Astrocyte (in vitro differentiated cells and primary cell): ENCODE measurements at regions not wholly inside any gene's neighbourhood (a gene's known extent, or its start where the extent isn't known, plus 50 kb on each side); places are given as distances from the start of the nearest gene placed in this dataset.

Experiments used
- DNase-seq: peaks from one replicate; pipeline ENCODE4 v3.0.0-alpha.2; 2010; ENCODE audit warnings: low read depth
- FAIRE-seq: peaks from 2 replicates; lab custom pipeline; 2011; peaks lifted over from hg19 to GRCh38; lab: Jason Lieb, UNC
- H2AFZ ChIP-seq: 2 replicates; pipeline ENCODE4 v1.6.0; 2012; ENCODE audit warnings: low read depth, low read length, inconsistent platforms
- H3K27ac ChIP-seq: 2 replicates; pipeline ENCODE4 v1.5.1; 2011; ENCODE audit warnings: low read depth, low read length, inconsistent platforms
- H3K27me3 ChIP-seq: 2 replicates; pipeline ENCODE4 v1.6.0; 2011; ENCODE audit warnings: low read length, inconsistent platforms; ENCODE audit not compliant: insufficient read depth
- H3K36me3 ChIP-seq: 2 replicates; pipeline ENCODE4 v1.5.1; 2011; ENCODE audit warnings: low read length, inconsistent platforms; ENCODE audit not compliant: insufficient read depth
- H3K4me1 ChIP-seq: 2 replicates; pipeline ENCODE4 v1.5.1; 2011; ENCODE audit warnings: low read length, inconsistent platforms; ENCODE audit not compliant: insufficient read depth
- H3K4me2 ChIP-seq: 2 replicates; pipeline ENCODE4 v1.6.0; 2012; ENCODE audit warnings: low read length, inconsistent platforms
- H3K4me3 ChIP-seq: 2 replicates; pipeline ENCODE4 v1.5.1; 2011; ENCODE audit warnings: low read depth, mild to moderate bottlenecking, low read length, inconsistent platforms; ENCODE audit not compliant: insufficient read depth
- H3K79me2 ChIP-seq: 2 replicates; pipeline ENCODE4 v1.6.0; 2012; ENCODE audit warnings: mild to moderate bottlenecking, low read length, inconsistent platforms; ENCODE audit not compliant: insufficient read depth
- H3K9ac ChIP-seq: 2 replicates; pipeline ENCODE4 v1.6.0; 2012; ENCODE audit warnings: mild to moderate bottlenecking, low read length, inconsistent platforms
- H3K9me3 ChIP-seq: 2 replicates; pipeline ENCODE4 v1.5.1; 2012; ENCODE audit warnings: low read depth, mild to moderate bottlenecking, low read length, inconsistent platforms; ENCODE audit not compliant: insufficient read depth
- H4K20me1 ChIP-seq: 2 replicates; pipeline ENCODE4 v1.6.0; 2012; ENCODE audit warnings: low read length, inconsistent platforms; ENCODE audit not compliant: insufficient read depth
- H3K27ac Mint-ChIP-seq: one replicate; pipeline ENCODE4 v1.8.0; 2021; ENCODE audit warnings: mild to moderate bottlenecking, mixed read lengths; ENCODE audit not compliant: unreplicated experiment
- H3K27me3 Mint-ChIP-seq: one replicate; pipeline ENCODE4 v1.8.0; 2021; ENCODE audit warnings: low read depth, mixed read lengths; ENCODE audit not compliant: unreplicated experiment
- H3K36me3 Mint-ChIP-seq: one replicate; pipeline ENCODE4 v1.8.0; 2021; ENCODE audit warnings: low read depth, mixed read lengths; ENCODE audit not compliant: unreplicated experiment
- H3K4me1 Mint-ChIP-seq: one replicate; pipeline ENCODE4 v1.8.0; 2021; ENCODE audit warnings: low read depth, mixed read lengths; ENCODE audit not compliant: unreplicated experiment
- H3K4me3 Mint-ChIP-seq: one replicate; pipeline ENCODE4 v1.8.0; 2021; ENCODE audit warnings: mild to moderate bottlenecking, moderate library complexity, mixed read lengths; ENCODE audit not compliant: unreplicated experiment
- H3K9me3 Mint-ChIP-seq: one replicate; pipeline ENCODE4 v1.8.0; 2021; ENCODE audit warnings: mild to moderate bottlenecking, mixed read lengths; ENCODE audit not compliant: unreplicated experiment
- CTCF ChIP-seq: IDR thresholded peaks from 2 replicates; pipeline ENCODE4 v1.5.1; 2011; ENCODE audit warnings: low read depth, mild to moderate bottlenecking, inconsistent platforms, low read length, moderate library complexity; ENCODE audit not compliant: insufficient read depth
- EZH2 ChIP-seq: IDR thresholded peaks from 2 replicates; pipeline ENCODE4 v1.6.1; 2012; ENCODE audit warnings: mild to moderate bottlenecking, low read length, inconsistent platforms; ENCODE audit not compliant: insufficient read depth

- H3K4me1 Mint-ChIP-seq = peaks cover 34% of the 10 kb centered on the region
- H3K9me3 ChIP-seq = no peaks in the 10 kb centered on the region
- H3K27me3 ChIP-seq = no peaks in the 10 kb centered on the region
- H3K27ac ChIP-seq = peak overlapping the region; percentile 91
- no peak overlapping the region for H3K9ac ChIP-seq
- no peak overlapping the region for H3K4me3 ChIP-seq
- peak overlapping the region; percentile 54 for H3K4me2 ChIP-seq
- no peaks in the 10 kb centered on the region for H3K36me3 Mint-ChIP-seq
- peak overlapping the region; percentile 26 for H3K27ac Mint-ChIP-seq
- no peak for FAIRE-seq
- no peak for TF ChIP-seq CTCF
- TF ChIP-seq EZH2 = no peak
- no peaks in the 10 kb centered on the region for H3K36me3 ChIP-seq
- no peaks in the 10 kb centered on the region for H3K27me3 Mint-ChIP-seq
- peak; percentile 88 for DNase-seq
- peaks cover 28% of the 10 kb centered on the region for H3K4me1 ChIP-seq
- H3K4me3 Mint-ChIP-seq = no peak overlapping the region
- H3K9me3 Mint-ChIP-seq = no peaks in the 10 kb centered on the region
- no peak overlapping the region for H2AFZ ChIP-seq
- no peaks in the 10 kb centered on the region for H4K20me1 ChIP-seq
- no peaks in the 10 kb centered on the region for H3K79me2 ChIP-seq
Measured at GRCh38 chr12:80045594-80045993, 53.7 kb upstream of the OTOGL start.

GRCh38 chr12:80044694-80045046, 54.7 kb upstream of the OTOGL start:
- FAIRE-seq (peak; percentile 72), DNase-seq (peak; percentile 92)
- H3K36me3 ChIP-seq = no peaks in the 10 kb centered on the region
- peak overlapping the region; percentile 24 for H3K4me3 ChIP-seq
- Mint-ChIP-seq H3K9me3 (no peaks in the 10 kb centered on the region), H3K27me3 (no peaks in the 10 kb centered on the region), H3K27ac (peak overlapping the region; percentile 97), H3K36me3 (no peaks in the 10 kb centered on the region), H3K4me3 (no peak overlapping the region), H3K4me1 (peaks cover 43% of the 10 kb centered on the region)
- H2AFZ ChIP-seq = no peak overlapping the region
- peaks cover 28% of the 10 kb centered on the region for H3K4me1 ChIP-seq
- H3K9me3 ChIP-seq = no peaks in the 10 kb centered on the region
- H4K20me1 ChIP-seq = no peaks in the 10 kb centered on the region
- H3K4me2 ChIP-seq = peak overlapping the region; percentile 54
- peak overlapping the region; percentile 41 for H3K9ac ChIP-seq
- H3K79me2 ChIP-seq = no peaks in the 10 kb centered on the region
- no peak for TF ChIP-seq CTCF
- TF ChIP-seq EZH2 = no peak
- no peaks in the 10 kb centered on the region for H3K27me3 ChIP-seq
- H3K27ac ChIP-seq = peak overlapping the region; percentile 91

- peak overlapping the region; percentile 18 for H3K4me3 ChIP-seq
- DNase-seq (peak; percentile 87), FAIRE-seq (peak; percentile 87)
- H3K79me2 ChIP-seq = no peaks in the 10 kb centered on the region
- no peak for TF ChIP-seq EZH2
- TF ChIP-seq CTCF = no peak
- H3K27ac ChIP-seq = peak overlapping the region; percentile 75
- no peaks in the 10 kb centered on the region for H3K36me3 ChIP-seq
- Mint-ChIP-seq H3K27ac (peak overlapping the region; percentile 62), H3K4me3 (no peak overlapping the region), H3K4me1 (peaks cover 49% of the 10 kb centered on the region), H3K36me3 (no peaks in the 10 kb centered on the region), H3K9me3 (no peaks in the 10 kb centered on the region), H3K27me3 (no peaks in the 10 kb centered on the region)
- H3K9ac ChIP-seq = peak overlapping the region; percentile 40
- H3K27me3 ChIP-seq = no peaks in the 10 kb centered on the region
- H3K9me3 ChIP-seq = no peaks in the 10 kb centered on the region
- H2AFZ ChIP-seq = peak overlapping the region; percentile 22
- H3K4me2 ChIP-seq = peak overlapping the region; percentile 69
- H3K4me1 ChIP-seq = peaks cover 28% of the 10 kb centered on the region
- H4K20me1 ChIP-seq = no peaks in the 10 kb centered on the region
Measured at GRCh38 chr12:80041692-80042091, 57.6 kb upstream of the OTOGL start.
